ENCODE measurements at regions not wholly inside any gene's neighbourhood (a gene's known extent, or its start where the extent isn't known, plus 50 kb on each side); places are given as distances from the start of the nearest gene placed in this dataset.
"Not testable (repeated sequence)": the region's sequence is repeated elsewhere in the genome, so short reads cannot be mapped to it uniquely, and the experiment has no call there.

GRCh38 chr5:158050421-158050820, 191.5 kb upstream of the CLINT1 start:
- DNase-seq (ENCODE audit: low spot score): no peak
- no peak for TF ChIP-seq CTCF (IDR thresholded peaks at IDR 0.05)
- no peaks in the 10 kb centered on the region for H3K9me3 ChIP-seq
- no peaks in the 10 kb centered on the region for H3K36me3 ChIP-seq
- H3K4me1 ChIP-seq: no peaks in the 10 kb centered on the region
- no peak overlapping the region for H3K4me3 ChIP-seq
- no peak overlapping the region for H3K27ac ChIP-seq
- H3K27me3 ChIP-seq: no peaks in the 10 kb centered on the region

- no peak for DNase-seq (ENCODE audit: low spot score)
- H3K4me1 ChIP-seq: no peaks in the 10 kb centered on the region
- no peak overlapping the region for H3K27ac ChIP-seq
- no peaks in the 10 kb centered on the region for H3K9me3 ChIP-seq
- H3K27me3 ChIP-seq: no peaks in the 10 kb centered on the region
- no peak overlapping the region for H3K4me3 ChIP-seq
- no peaks in the 10 kb centered on the region for H3K36me3 ChIP-seq
- TF ChIP-seq CTCF (IDR thresholded peaks at IDR 0.05): no peak
Observed at GRCh38 chr5:158049459-158049858, 190.5 kb upstream of the CLINT1 start.

GRCh38 chr5:158045696-158046095, 186.8 kb upstream of the CLINT1 start:
- no peaks in the 10 kb centered on the region for H3K27me3 ChIP-seq
- no peaks in the 10 kb centered on the region for H3K36me3 ChIP-seq
- no peaks in the 10 kb centered on the region for H3K9me3 ChIP-seq
- no peak for TF ChIP-seq CTCF (IDR thresholded peaks at IDR 0.05)
- DNase-seq (ENCODE audit: low spot score): no peak
- no peak overlapping the region for H3K27ac ChIP-seq
- no peak overlapping the region for H3K4me3 ChIP-seq
- H3K4me1 ChIP-seq: no peaks in the 10 kb centered on the region

GRCh38 chr5:158039911-158040347, 181.0 kb upstream of the CLINT1 start:
- Histone ChIP-seq H3K36me3 (no peaks in the 10 kb centered on the region), H3K4me1 (no peaks in the 10 kb centered on the region), H3K4me3 (no peak overlapping the region), H3K27ac (no peak overlapping the region), H3K9me3 (peaks cover 0 to 5% of the 10 kb centered on the region in 2 donors), H3K27me3 (no peaks in the 10 kb centered on the region)
- DNase-seq (ENCODE audit: low spot score): no peak
- no peak for TF ChIP-seq CTCF (IDR thresholded peaks at IDR 0.05)

GRCh38 chr5:158039441-158039840, 180.5 kb upstream of the CLINT1 start:
- Histone ChIP-seq H3K4me3 (no peak overlapping the region), H3K36me3 (no peaks in the 10 kb centered on the region), H3K9me3 (peaks cover 0 to 10% of the 10 kb centered on the region in 2 donors), H3K27ac (no peak overlapping the region), H3K4me1 (no peaks in the 10 kb centered on the region), H3K27me3 (no peaks in the 10 kb centered on the region)
- no peak for DNase-seq (ENCODE audit: low spot score)
- TF ChIP-seq CTCF (IDR thresholded peaks at IDR 0.05): no peak

GRCh38 chr5:158036983-158037595, 178.1 kb upstream of the CLINT1 start:
- H3K4me3 ChIP-seq; H3K4me1 ChIP-seq; H3K36me3 ChIP-seq; DNase-seq (ENCODE audit: low spot score); H3K27me3 ChIP-seq; H3K27ac ChIP-seq: not testable (repeated sequence)
- peaks cover 0 to 14% of the 10 kb centered on the region in 2 donors for H3K9me3 ChIP-seq

- not testable (repeated sequence) for H3K27me3 ChIP-seq; DNase-seq (ENCODE audit: low spot score); H3K4me3 ChIP-seq; H3K4me1 ChIP-seq; H3K27ac ChIP-seq; H3K36me3 ChIP-seq
- peaks cover 0 to 14% of the 10 kb centered on the region in 2 donors for H3K9me3 ChIP-seq
Observed at GRCh38 chr5:158034586-158034985, 175.6 kb upstream of the CLINT1 start.
